ENCODE measurements at regions not wholly inside any gene's neighbourhood (a gene's known extent, or its start where the extent isn't known, plus 50 kb on each side); places are given as distances from the start of the nearest gene placed in this dataset.

- ATAC-seq = no peak
Measured at GRCh38 chr17:72212041-72212440, 91.2 kb downstream of the SOX9 start.

- ATAC-seq = no peak
Measured at GRCh38 chr17:72215490-72215889, 94.7 kb downstream of the SOX9 start.

- no peak for ATAC-seq
Measured at GRCh38 chr17:72215928-72216327, 95.1 kb downstream of the SOX9 start.

GRCh38 chr17:72219137-72219823 lies 98.5 kb downstream of the SOX9 start:
- ATAC-seq = no peak

GRCh38 chr17:72219824-72220493 lies 99.1 kb downstream of the SOX9 start:
- ATAC-seq = no peak

GRCh38 chr17:72222661-72223380 lies 102.0 kb downstream of the SOX9 start:
- no peak for ATAC-seq

GRCh38 chr17:72223866-72224291 lies 103.1 kb downstream of the SOX9 start:
- no peak for ATAC-seq

GRCh38 chr17:72226322-72226721 lies 105.5 kb downstream of the SOX9 start:
- no peak for ATAC-seq

GRCh38 chr17:72233986-72234385 lies 113.2 kb downstream of the SOX9 start:
- no peak for ATAC-seq

GRCh38 chr17:72234985-72235384 lies 114.2 kb downstream of the SOX9 start:
- ATAC-seq = no peak

GRCh38 chr17:72236980-72237633 lies 116.3 kb downstream of the SOX9 start:
- no peak for ATAC-seq

GRCh38 chr17:72238157-72238673 lies 117.4 kb downstream of the SOX9 start:
- ATAC-seq = no peak

- no peak for ATAC-seq
Measured at GRCh38 chr17:72239548-72239947, 118.7 kb downstream of the SOX9 start.

- ATAC-seq = no peak
Measured at GRCh38 chr17:72240333-72240732, 119.5 kb downstream of the SOX9 start.

GRCh38 chr17:72244494-72244893 lies 123.7 kb downstream of the SOX9 start:
- no peak for ATAC-seq

GRCh38 chr17:72244956-72245355 lies 124.1 kb downstream of the SOX9 start:
- ATAC-seq = no peak

- ATAC-seq = peak; percentile 73
Measured at GRCh38 chr17:72249441-72249840, 128.6 kb downstream of the SOX9 start.

GRCh38 chr17:72250206-72250605 lies 129.4 kb downstream of the SOX9 start:
- ATAC-seq = no peak

GRCh38 chr17:72253597-72253996 lies 132.8 kb downstream of the SOX9 start:
- no peak for ATAC-seq

GRCh38 chr17:72254808-72255449 lies 134.1 kb downstream of the SOX9 start:
- no peak for ATAC-seq

- peak; percentile 88 for ATAC-seq
Measured at GRCh38 chr17:72255481-72255880, 134.7 kb downstream of the SOX9 start.

GRCh38 chr17:72258711-72259110 lies 137.9 kb downstream of the SOX9 start:
- ATAC-seq = no peak
